ENCODE measurements at regions not wholly inside any gene's neighbourhood (a gene's known extent, or its start where the extent isn't known, plus 50 kb on each side); places are given as distances from the start of the nearest gene placed in this dataset.

GRCh38 chr3:181459516-181459915 lies 252.2 kb upstream of the SOX2 start:
- no peaks in the 10 kb centered on the region for H3K4me1 Mint-ChIP-seq
- Histone ChIP-seq H3K27ac (ENCODE audit: insufficient read depth, low read length, poor library complexity, severe bottlenecking) (no peak overlapping the region), H3K27me3 (ENCODE audit: control insufficient read depth, insufficient read depth, low read length) (no peaks in the 10 kb centered on the region), H3K4me3 (ENCODE audit: low read depth, low read length) (no peak overlapping the region), H3K4me1 (ENCODE audit: control insufficient read depth, insufficient read depth, low read length, poor library complexity, severe bottlenecking) (no peaks in the 10 kb centered on the region), H3K9me3 (ENCODE audit: control insufficient read depth in 2 of 2, low read length in 2 of 2) (peaks cover 0 to 3% of the 10 kb centered on the region in 2 experiments), H3K36me3 (ENCODE audit: control insufficient read depth, insufficient read depth, low read length) (no peaks in the 10 kb centered on the region)
- ATAC-seq (ENCODE audit: low read depth in 2 of 2) (no peak), DNase-seq (no peak)
- no peaks in the 10 kb centered on the region for H3K27me3 Mint-ChIP-seq
- H3K27ac Mint-ChIP-seq, result no peak overlapping the region
- no peak overlapping the region for H3K4me3 Mint-ChIP-seq
- peaks cover 0 to 13% (median 2%) of the 10 kb centered on the region in 7 donors for H3K9me3 Mint-ChIP-seq
- no peaks in the 10 kb centered on the region for H3K36me3 Mint-ChIP-seq

- peaks cover 0 to 13% (median 2%) of the 10 kb centered on the region in 7 donors for H3K9me3 Mint-ChIP-seq
These were observed 252.9 kb upstream of the SOX2 start for GRCh38 chr3:181458857-181459256.

GRCh38 chr3:181457756-181458155 lies 254.0 kb upstream of the SOX2 start:
- Histone ChIP-seq H3K27ac (ENCODE audit: insufficient read depth, low read length, poor library complexity, severe bottlenecking) (no peak overlapping the region), H3K4me1 (ENCODE audit: control insufficient read depth, insufficient read depth, low read length, poor library complexity, severe bottlenecking) (no peaks in the 10 kb centered on the region), H3K9me3 (ENCODE audit: control insufficient read depth in 2 of 2, low read length in 2 of 2) (peaks cover 0 to 3% of the 10 kb centered on the region in 2 experiments), H3K4me3 (ENCODE audit: low read depth, low read length) (no peak overlapping the region), H3K27me3 (ENCODE audit: control insufficient read depth, insufficient read depth, low read length) (no peaks in the 10 kb centered on the region), H3K36me3 (ENCODE audit: control insufficient read depth, insufficient read depth, low read length) (no peaks in the 10 kb centered on the region)
- H3K9me3 Mint-ChIP-seq, result peaks cover 2 to 13% (median 6%) of the 10 kb centered on the region in 7 donors
- no peak overlapping the region for H3K4me3 Mint-ChIP-seq
- ATAC-seq (ENCODE audit: low read depth in 2 of 2) (no peak), DNase-seq (no peak)
- no peaks in the 10 kb centered on the region for H3K27me3 Mint-ChIP-seq
- no peaks in the 10 kb centered on the region for H3K36me3 Mint-ChIP-seq
- no peak overlapping the region for H3K27ac Mint-ChIP-seq
- H3K4me1 Mint-ChIP-seq, result no peaks in the 10 kb centered on the region

More at GRCh38 chr3:181458857-181459256, 252.9 kb upstream of the SOX2 start:
- H3K27me3 ChIP-seq (ENCODE audit: control insufficient read depth, insufficient read depth, low read length), result no peaks in the 10 kb centered on the region
- Mint-ChIP-seq H3K4me3 (no peak overlapping the region), H3K4me1 (no peaks in the 10 kb centered on the region), H3K27me3 (no peaks in the 10 kb centered on the region), H3K36me3 (no peaks in the 10 kb centered on the region), H3K27ac (no peak overlapping the region)
- DNase-seq (no peak), ATAC-seq (ENCODE audit: low read depth in 2 of 2) (no peak)
- no peaks in the 10 kb centered on the region for H3K4me1 ChIP-seq (ENCODE audit: control insufficient read depth, insufficient read depth, low read length, poor library complexity, severe bottlenecking)
- no peaks in the 10 kb centered on the region for H3K36me3 ChIP-seq (ENCODE audit: control insufficient read depth, insufficient read depth, low read length)
- H3K9me3 ChIP-seq (ENCODE audit: control insufficient read depth in 2 of 2, low read length in 2 of 2), result peaks cover 0 to 3% of the 10 kb centered on the region in 2 experiments
- no peak overlapping the region for H3K4me3 ChIP-seq (ENCODE audit: low read depth, low read length)
- H3K27ac ChIP-seq (ENCODE audit: insufficient read depth, low read length, poor library complexity, severe bottlenecking), result no peak overlapping the region

GRCh38 chr3:181457190-181457589 lies 254.5 kb upstream of the SOX2 start:
- no peaks in the 10 kb centered on the region for H3K36me3 Mint-ChIP-seq
- Histone ChIP-seq H3K9me3 (ENCODE audit: control insufficient read depth in 2 of 2, low read length in 2 of 2) (peaks cover 0 to 3% of the 10 kb centered on the region in 2 experiments), H3K27me3 (ENCODE audit: control insufficient read depth, insufficient read depth, low read length) (no peaks in the 10 kb centered on the region), H3K4me1 (ENCODE audit: control insufficient read depth, insufficient read depth, low read length, poor library complexity, severe bottlenecking) (no peaks in the 10 kb centered on the region), H3K4me3 (ENCODE audit: low read depth, low read length) (no peak overlapping the region), H3K27ac (ENCODE audit: insufficient read depth, low read length, poor library complexity, severe bottlenecking) (no peak overlapping the region), H3K36me3 (ENCODE audit: control insufficient read depth, insufficient read depth, low read length) (no peaks in the 10 kb centered on the region)
- peaks cover 2 to 13% (median 6%) of the 10 kb centered on the region in 7 donors for H3K9me3 Mint-ChIP-seq
- H3K4me3 Mint-ChIP-seq, result no peak overlapping the region
- no peak overlapping the region for H3K27ac Mint-ChIP-seq
- H3K4me1 Mint-ChIP-seq, result no peaks in the 10 kb centered on the region
- ATAC-seq (ENCODE audit: low read depth in 2 of 2), result no peak
- no peak for DNase-seq
- no peaks in the 10 kb centered on the region for H3K27me3 Mint-ChIP-seq

- Histone ChIP-seq H3K36me3 (ENCODE audit: control insufficient read depth, insufficient read depth, low read length) (no peaks in the 10 kb centered on the region), H3K27ac (ENCODE audit: insufficient read depth, low read length, poor library complexity, severe bottlenecking) (no peak overlapping the region), H3K4me1 (ENCODE audit: control insufficient read depth, insufficient read depth, low read length, poor library complexity, severe bottlenecking) (no peaks in the 10 kb centered on the region), H3K4me3 (ENCODE audit: low read depth, low read length) (no peak overlapping the region), H3K27me3 (ENCODE audit: control insufficient read depth, insufficient read depth, low read length) (no peaks in the 10 kb centered on the region), H3K9me3 (ENCODE audit: control insufficient read depth in 2 of 2, low read length in 2 of 2) (peaks cover 0 to under 1% of the 10 kb centered on the region in 2 experiments)
- Mint-ChIP-seq H3K4me3 (no peak overlapping the region), H3K27ac (no peak overlapping the region), H3K4me1 (no peaks in the 10 kb centered on the region), H3K27me3 (no peaks in the 10 kb centered on the region), H3K36me3 (no peaks in the 10 kb centered on the region), H3K9me3 (peaks cover 2 to 14% (median 6%) of the 10 kb centered on the region in 7 donors)
- ATAC-seq (ENCODE audit: low read depth in 2 of 2), result no peak
- no peak for DNase-seq
These were observed 256.4 kb upstream of the SOX2 start for GRCh38 chr3:181455276-181455675.

GRCh38 chr3:181454451-181455027 lies 257.2 kb upstream of the SOX2 start:
- H3K27me3 ChIP-seq (ENCODE audit: control insufficient read depth, insufficient read depth, low read length), result no peaks in the 10 kb centered on the region
- Mint-ChIP-seq H3K4me1 (no peaks in the 10 kb centered on the region), H3K4me3 (no peak overlapping the region), H3K36me3 (no peaks in the 10 kb centered on the region), H3K27me3 (no peaks in the 10 kb centered on the region), H3K9me3 (peaks cover 2 to 21% (median 6%) of the 10 kb centered on the region in 7 donors), H3K27ac (no peak overlapping the region)
- H3K4me3 ChIP-seq (ENCODE audit: low read depth, low read length), result no peak overlapping the region
- ATAC-seq (ENCODE audit: low read depth in 2 of 2) (no peak), DNase-seq (no peak)
- no peaks in the 10 kb centered on the region for H3K36me3 ChIP-seq (ENCODE audit: control insufficient read depth, insufficient read depth, low read length)
- H3K27ac ChIP-seq (ENCODE audit: insufficient read depth, low read length, poor library complexity, severe bottlenecking), result no peak overlapping the region
- H3K9me3 ChIP-seq (ENCODE audit: control insufficient read depth in 2 of 2, low read length in 2 of 2), result peaks cover 0 to 2% of the 10 kb centered on the region in 2 experiments
- no peaks in the 10 kb centered on the region for H3K4me1 ChIP-seq (ENCODE audit: control insufficient read depth, insufficient read depth, low read length, poor library complexity, severe bottlenecking)

GRCh38 chr3:181446741-181447140 lies 265.0 kb upstream of the SOX2 start:
- H3K9me3 Mint-ChIP-seq, result peaks cover 0 to 25% (median 5%) of the 10 kb centered on the region in 7 donors
- Histone ChIP-seq H3K4me1 (ENCODE audit: control insufficient read depth, insufficient read depth, low read length, poor library complexity, severe bottlenecking) (no peaks in the 10 kb centered on the region), H3K36me3 (ENCODE audit: control insufficient read depth, insufficient read depth, low read length) (no peaks in the 10 kb centered on the region), H3K4me3 (ENCODE audit: low read depth, low read length) (no peak overlapping the region), H3K27ac (ENCODE audit: insufficient read depth, low read length, poor library complexity, severe bottlenecking) (no peak overlapping the region), H3K9me3 (ENCODE audit: control insufficient read depth in 2 of 2, low read length in 2 of 2) (peaks cover 0 to 2% of the 10 kb centered on the region in 2 experiments), H3K27me3 (ENCODE audit: control insufficient read depth, insufficient read depth, low read length) (no peaks in the 10 kb centered on the region)
- ATAC-seq (ENCODE audit: low read depth in 2 of 2), result no peak
- H3K4me1 Mint-ChIP-seq, result no peaks in the 10 kb centered on the region
- H3K27ac Mint-ChIP-seq, result no peak overlapping the region
- no peaks in the 10 kb centered on the region for H3K27me3 Mint-ChIP-seq
- DNase-seq, result no peak
- H3K4me3 Mint-ChIP-seq, result no peak overlapping the region
- H3K36me3 Mint-ChIP-seq, result no peaks in the 10 kb centered on the region

- H3K4me3 Mint-ChIP-seq, result no peak overlapping the region
- H3K27me3 Mint-ChIP-seq, result no peaks in the 10 kb centered on the region
- no peak for DNase-seq
- H3K36me3 Mint-ChIP-seq, result no peaks in the 10 kb centered on the region
- Histone ChIP-seq H3K4me3 (ENCODE audit: low read depth, low read length) (no peak overlapping the region), H3K4me1 (ENCODE audit: control insufficient read depth, insufficient read depth, low read length, poor library complexity, severe bottlenecking) (no peaks in the 10 kb centered on the region), H3K27me3 (ENCODE audit: control insufficient read depth, insufficient read depth, low read length) (no peaks in the 10 kb centered on the region), H3K27ac (ENCODE audit: insufficient read depth, low read length, poor library complexity, severe bottlenecking) (no peak overlapping the region), H3K9me3 (ENCODE audit: control insufficient read depth in 2 of 2, low read length in 2 of 2) (no peaks in the 10 kb centered on the region), H3K36me3 (ENCODE audit: control insufficient read depth, insufficient read depth, low read length) (no peaks in the 10 kb centered on the region)
- no peak overlapping the region for H3K27ac Mint-ChIP-seq
- no peaks in the 10 kb centered on the region for H3K4me1 Mint-ChIP-seq
- peaks cover 0 to 17% (median 0%) of the 10 kb centered on the region in 7 donors for H3K9me3 Mint-ChIP-seq
- no peak for ATAC-seq (ENCODE audit: low read depth in 2 of 2)
These were observed 269.7 kb upstream of the SOX2 start for GRCh38 chr3:181442066-181442465.

Data from CD4-positive, CD25-positive, alpha-beta regulatory T cell (primary cell).